Immature natural killer cell (primary cell): ENCODE measurements at regions not wholly inside any gene's neighbourhood (a gene's known extent, or its start where the extent isn't known, plus 50 kb on each side); places are given as distances from the start of the nearest gene placed in this dataset.

Experiments used
- DNase-seq, 3 donors: peaks; one replicate each; pipeline ENCODE4 v3.0.0; 2022; ENCODE audit warnings: mixed read lengths in 1 of 3
- H3K27ac Mint-ChIP-seq, 6 donors: one replicate each; pipeline ENCODE4 v1.8.0; 2020; ENCODE audit warnings: mixed read lengths in 6 of 6, mild to moderate bottlenecking in 5 of 6, inconsistent platforms in 4 of 6, moderate library complexity in 3 of 6
- H3K27me3 Mint-ChIP-seq, 3 donors: one replicate each; pipeline ENCODE4 v1.8.0; 2020 to 2021; ENCODE audit warnings: low read depth in 3 of 3, mild to moderate bottlenecking in 3 of 3, mixed read lengths in 3 of 3, moderate library complexity in 3 of 3, inconsistent platforms in 1 of 3
- H3K36me3 Mint-ChIP-seq, 3 donors: one replicate each; pipeline ENCODE4 v1.8.0; 2020; ENCODE audit warnings: mixed read lengths in 3 of 3, inconsistent platforms in 2 of 3, mild to moderate bottlenecking in 2 of 3
- H3K4me1 Mint-ChIP-seq, 2 donors: one replicate each; pipeline ENCODE4 v1.8.0; 2020; ENCODE audit warnings: inconsistent platforms in 2 of 2, mild to moderate bottlenecking in 2 of 2, mixed read lengths in 2 of 2, moderate library complexity in 1 of 2
- H3K4me3 Mint-ChIP-seq, 5 donors: one replicate each; pipeline ENCODE4 v1.8.0; 2020; ENCODE audit warnings: mild to moderate bottlenecking in 5 of 5, mixed read lengths in 5 of 5, inconsistent platforms in 3 of 5, moderate library complexity in 3 of 5
- H3K9me3 Mint-ChIP-seq, 6 donors: one replicate each; pipeline ENCODE4 v1.8.0; 2020; ENCODE audit warnings: mild to moderate bottlenecking in 6 of 6, mixed read lengths in 6 of 6, inconsistent platforms in 4 of 6, moderate library complexity in 3 of 6

GRCh38 chr13:111956261-111957151 is 110.4 kb upstream of the SOX1 start:
- no peaks in the 10 kb centered on the region for H3K9me3 Mint-ChIP-seq
- no peaks in the 10 kb centered on the region for H3K27me3 Mint-ChIP-seq
- H3K27ac Mint-ChIP-seq: no peak overlapping the region
- no peaks in the 10 kb centered on the region for H3K36me3 Mint-ChIP-seq
- no peak for DNase-seq
- no peak overlapping the region for H3K4me3 Mint-ChIP-seq
- no peaks in the 10 kb centered on the region for H3K4me1 Mint-ChIP-seq

DNA sequence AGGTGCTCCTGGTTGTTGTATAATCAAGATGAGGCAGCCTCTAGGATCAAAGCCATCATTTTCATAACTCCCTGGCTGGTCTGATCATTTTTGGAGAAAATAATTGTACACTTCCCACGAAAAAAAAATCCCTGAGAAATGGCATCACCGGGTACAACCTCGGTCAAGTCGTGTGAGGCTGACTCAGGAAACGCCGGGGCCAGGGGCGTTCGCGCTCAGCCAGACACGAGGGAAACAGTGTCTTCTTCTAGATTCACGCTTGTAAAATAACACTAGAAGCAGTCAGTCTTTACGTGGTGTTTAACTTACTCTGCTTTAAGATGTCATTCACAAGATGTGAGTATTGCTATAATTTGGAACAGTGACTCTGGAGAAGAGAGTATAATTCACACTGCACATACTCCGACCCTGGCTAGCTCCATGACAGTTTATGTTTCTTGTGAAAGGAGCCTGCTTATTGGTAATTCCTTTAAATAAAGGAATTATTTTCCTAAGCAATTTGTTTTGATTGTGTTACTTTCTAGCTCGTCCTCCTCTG is 109.0 kb upstream of the SOX1 start:
- H3K36me3 Mint-ChIP-seq: no peaks in the 10 kb centered on the region
- H3K27me3 Mint-ChIP-seq: no peaks in the 10 kb centered on the region
- no peaks in the 10 kb centered on the region for H3K9me3 Mint-ChIP-seq
- no peak overlapping the region for H3K27ac Mint-ChIP-seq
- H3K4me3 Mint-ChIP-seq: no peak overlapping the region
- DNase-seq: no peak
- no peaks in the 10 kb centered on the region for H3K4me1 Mint-ChIP-seq

DNA sequence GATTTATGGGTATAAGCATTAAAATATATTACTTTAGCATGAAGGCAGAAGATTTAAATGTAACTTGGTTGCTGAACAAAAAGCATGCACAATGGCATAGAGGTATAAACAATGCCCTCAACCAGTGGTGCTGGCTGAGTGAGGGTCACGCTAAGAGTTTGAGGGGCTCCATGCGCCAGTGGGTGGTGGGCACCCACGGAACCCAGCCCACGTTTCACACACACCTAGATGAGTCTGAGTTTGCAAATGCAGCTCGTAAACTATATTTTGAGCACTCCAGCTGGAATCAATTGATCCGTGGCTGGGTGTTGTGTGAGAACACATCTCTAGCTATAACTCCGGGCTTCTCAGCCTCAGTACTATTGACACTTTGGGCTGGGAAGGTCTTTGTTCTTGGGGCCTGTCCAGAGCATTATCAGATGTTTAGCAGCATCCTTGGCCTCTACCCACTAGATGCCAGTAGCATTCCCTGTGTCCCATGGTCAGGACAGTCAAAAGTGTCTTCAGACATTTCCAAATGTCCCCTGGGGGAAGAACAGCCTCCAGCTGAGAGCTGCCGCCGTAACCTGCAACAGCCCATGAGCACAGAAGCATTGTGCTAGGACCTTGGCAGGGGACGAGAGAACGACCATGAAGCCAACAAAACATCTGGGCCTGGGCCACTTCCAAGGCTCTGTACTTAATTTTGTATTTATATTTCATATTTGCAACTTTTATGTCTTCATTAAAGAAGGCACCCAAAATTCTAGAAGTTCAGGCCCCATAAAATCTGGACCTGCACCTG is 108.1 kb upstream of the SOX1 start:
- Mint-ChIP-seq H3K4me3 (no peak overlapping the region), H3K36me3 (no peaks in the 10 kb centered on the region), H3K27me3 (no peaks in the 10 kb centered on the region), H3K4me1 (no peaks in the 10 kb centered on the region), H3K9me3 (no peaks in the 10 kb centered on the region), H3K27ac (no peak overlapping the region)
- DNase-seq: no peak

DNA sequence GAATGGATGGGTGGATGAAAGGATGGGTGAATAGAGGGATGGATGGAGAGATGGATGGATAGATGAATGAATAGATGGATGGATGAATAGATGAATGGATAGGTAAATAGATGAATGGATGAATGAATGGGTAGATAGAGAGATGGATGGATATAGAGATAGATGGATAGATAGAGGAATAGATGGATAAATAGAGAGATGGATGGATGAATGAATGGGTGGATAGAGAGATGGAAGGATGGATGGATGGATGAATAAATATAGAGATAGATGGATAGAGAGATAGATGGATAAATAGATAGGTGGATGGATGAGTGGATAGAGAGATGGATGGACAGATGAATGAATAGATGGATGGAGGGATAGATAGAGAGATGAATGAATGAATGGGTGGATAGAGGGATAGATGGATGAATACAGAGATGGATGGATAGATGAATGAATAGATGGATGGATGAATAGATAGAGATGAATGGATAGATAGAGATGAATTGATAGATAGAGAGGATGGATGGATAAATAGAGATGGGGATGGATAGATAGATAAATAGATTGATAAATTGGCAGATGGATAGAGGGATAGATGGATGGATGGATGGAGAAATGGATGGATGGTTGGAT is 106.7 kb upstream of the SOX1 start:
- DNase-seq: no peak
- no peaks in the 10 kb centered on the region for H3K36me3 Mint-ChIP-seq
- no peak overlapping the region for H3K27ac Mint-ChIP-seq
- H3K27me3 Mint-ChIP-seq: no peaks in the 10 kb centered on the region
- H3K4me1 Mint-ChIP-seq: no peaks in the 10 kb centered on the region
- H3K9me3 Mint-ChIP-seq: no peaks in the 10 kb centered on the region
- no peak overlapping the region for H3K4me3 Mint-ChIP-seq

DNA sequence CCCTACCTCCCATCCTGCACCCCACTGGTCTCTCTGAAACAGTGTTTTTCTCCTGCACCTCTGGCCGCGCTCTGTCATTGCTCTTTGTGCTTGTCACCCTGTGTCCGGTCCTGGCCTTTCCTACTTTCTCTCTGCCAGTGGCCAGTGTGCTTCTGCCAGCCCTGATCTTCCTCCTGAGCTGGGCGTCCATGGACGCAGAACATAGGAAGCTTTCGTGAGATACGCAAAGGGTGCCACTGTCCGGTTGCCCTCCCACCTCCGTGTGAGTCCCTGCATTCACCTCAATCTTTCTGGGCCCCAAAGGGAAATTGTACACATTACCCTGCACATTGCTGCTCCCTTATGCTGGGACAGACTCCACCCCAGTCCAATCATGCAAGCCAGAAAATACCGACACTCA is 105.7 kb upstream of the SOX1 start:
- Mint-ChIP-seq H3K36me3 (no peaks in the 10 kb centered on the region), H3K27me3 (no peaks in the 10 kb centered on the region), H3K27ac (no peak overlapping the region), H3K4me1 (no peaks in the 10 kb centered on the region), H3K4me3 (no peak overlapping the region), H3K9me3 (no peaks in the 10 kb centered on the region)
- no peak for DNase-seq

DNA sequence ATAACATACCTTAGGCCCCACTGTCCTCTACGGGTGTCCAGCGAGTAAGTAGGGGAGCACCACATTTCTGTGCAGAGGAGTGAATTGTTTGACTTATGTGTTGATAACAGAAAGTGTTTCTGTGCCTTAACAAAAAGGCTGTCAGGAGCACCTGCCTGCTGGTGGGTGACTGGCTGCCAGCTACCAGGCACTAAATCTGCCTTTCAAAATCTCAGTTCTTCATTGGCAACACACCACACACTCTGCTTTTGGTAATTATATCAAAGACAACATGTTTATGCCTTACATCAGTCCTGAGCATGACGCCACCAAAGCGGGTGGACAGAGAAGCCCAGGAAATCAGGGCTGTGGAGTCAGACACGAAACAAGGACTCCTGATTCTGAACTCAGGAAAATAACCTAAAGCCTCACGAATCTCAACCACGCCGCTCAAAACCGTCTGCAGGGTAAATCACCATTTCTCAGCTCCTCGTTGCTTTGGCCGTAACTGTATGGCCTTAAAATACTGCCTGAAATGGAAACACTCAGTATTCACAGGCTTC is 105.2 kb upstream of the SOX1 start:
- no peaks in the 10 kb centered on the region for H3K27me3 Mint-ChIP-seq

GRCh38 chr13:111962431-111962891 is 104.5 kb upstream of the SOX1 start:
- Mint-ChIP-seq H3K4me1 (no peaks in the 10 kb centered on the region), H3K36me3 (no peaks in the 10 kb centered on the region), H3K27ac (no peak overlapping the region), H3K4me3 (no peak overlapping the region), H3K27me3 (peaks cover 0 to 2% (median under 1%) of the 10 kb centered on the region in 3 donors), H3K9me3 (no peaks in the 10 kb centered on the region)
- no peak for DNase-seq

More for the DNA sequence above, 105.2 kb upstream of the SOX1 start:
- Mint-ChIP-seq H3K4me3 (no peak overlapping the region), H3K27ac (no peak overlapping the region), H3K4me1 (no peaks in the 10 kb centered on the region), H3K36me3 (no peaks in the 10 kb centered on the region), H3K9me3 (no peaks in the 10 kb centered on the region)
- DNase-seq: no peak

DNA sequence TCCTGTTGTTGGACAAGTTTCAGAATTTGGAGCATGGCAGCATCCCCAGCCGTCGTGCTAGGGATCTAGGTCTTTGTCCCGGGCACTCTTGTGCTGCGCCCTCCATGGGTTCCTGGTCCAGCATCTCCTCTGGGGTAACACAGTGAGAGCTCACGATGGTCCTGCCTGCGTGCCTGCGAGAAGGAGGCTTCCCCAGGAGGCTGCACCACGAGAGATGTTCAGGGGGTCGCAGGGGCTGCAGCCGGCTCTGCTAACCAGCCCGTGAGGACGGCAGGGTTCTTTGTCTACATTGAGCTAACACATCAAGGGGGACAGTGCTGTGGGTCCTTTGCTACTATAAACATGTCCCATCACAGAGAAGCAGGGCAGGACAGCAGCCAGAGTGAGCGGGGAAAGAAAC is 103.9 kb upstream of the SOX1 start:
- H3K27me3 Mint-ChIP-seq: peaks cover 0 to 3% (median 2%) of the 10 kb centered on the region in 3 donors
- no peaks in the 10 kb centered on the region for H3K36me3 Mint-ChIP-seq
- H3K4me3 Mint-ChIP-seq: no peak overlapping the region
- no peak overlapping the region for H3K27ac Mint-ChIP-seq
- DNase-seq: no peak
- H3K4me1 Mint-ChIP-seq: no peaks in the 10 kb centered on the region
- no peaks in the 10 kb centered on the region for H3K9me3 Mint-ChIP-seq

DNA sequence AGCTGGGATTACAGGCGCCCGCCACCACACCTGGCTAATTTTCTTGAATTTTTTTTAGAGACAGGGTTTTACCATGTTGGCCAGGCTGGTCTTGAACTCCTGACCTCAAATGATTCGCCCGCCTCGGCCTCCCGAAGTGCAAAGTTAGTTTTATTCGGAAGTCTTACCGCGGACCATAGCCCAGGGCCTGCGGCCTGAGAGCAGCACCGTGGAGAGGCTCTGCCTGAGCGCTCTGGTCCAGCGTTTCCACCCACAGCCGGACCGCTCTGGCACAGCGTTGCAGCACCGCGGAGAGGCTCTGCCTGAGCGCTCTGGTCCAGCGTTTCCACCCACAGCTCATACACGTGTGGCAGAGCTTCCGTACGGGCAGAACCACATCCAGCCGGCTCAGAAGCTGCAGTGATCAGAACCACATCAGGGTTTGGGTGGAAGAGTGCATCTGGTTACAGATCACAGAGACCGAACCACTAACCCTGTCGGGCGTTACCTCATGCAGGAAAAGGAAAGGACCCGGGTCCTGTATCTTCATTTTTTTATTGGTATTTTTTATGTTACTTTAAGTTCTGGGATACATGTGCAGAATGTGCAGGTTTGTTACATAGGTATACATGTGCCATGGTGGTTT is 102.4 kb upstream of the SOX1 start:
- H3K4me3 Mint-ChIP-seq: no peak overlapping the region
- no peaks in the 10 kb centered on the region for H3K9me3 Mint-ChIP-seq
- peaks cover 2 to 3% (median 2%) of the 10 kb centered on the region in 3 donors for H3K27me3 Mint-ChIP-seq
- H3K36me3 Mint-ChIP-seq: no peaks in the 10 kb centered on the region
- no peak for DNase-seq
- no peak overlapping the region for H3K27ac Mint-ChIP-seq
- no peaks in the 10 kb centered on the region for H3K4me1 Mint-ChIP-seq

- no peak overlapping the region for H3K4me3 Mint-ChIP-seq
- H3K9me3 Mint-ChIP-seq: no peaks in the 10 kb centered on the region
- peaks cover 2 to 3% (median 3%) of the 10 kb centered on the region in 3 donors for H3K27me3 Mint-ChIP-seq
- DNase-seq: no peak
- H3K36me3 Mint-ChIP-seq: no peaks in the 10 kb centered on the region
- no peak overlapping the region for H3K27ac Mint-ChIP-seq
- H3K4me1 Mint-ChIP-seq: no peaks in the 10 kb centered on the region
Observed at GRCh38 chr13:111965466-111966214, 101.3 kb upstream of the SOX1 start.

GRCh38 chr13:111966933-111967332 is 100.0 kb upstream of the SOX1 start:
- Mint-ChIP-seq H3K36me3 (no peaks in the 10 kb centered on the region), H3K4me1 (no peaks in the 10 kb centered on the region), H3K9me3 (no peaks in the 10 kb centered on the region), H3K4me3 (no peak overlapping the region), H3K27me3 (peaks cover 2 to 7% (median 3%) of the 10 kb centered on the region in 3 donors), H3K27ac (no peak overlapping the region)
- no peak for DNase-seq

GRCh38 chr13:111967572-111968201 is 99.3 kb upstream of the SOX1 start:
- H3K36me3 Mint-ChIP-seq: no peaks in the 10 kb centered on the region
- no peaks in the 10 kb centered on the region for H3K4me1 Mint-ChIP-seq
- H3K27me3 Mint-ChIP-seq: peaks cover 5 to 8% (median 7%) of the 10 kb centered on the region in 3 donors
- no peak overlapping the region for H3K4me3 Mint-ChIP-seq
- DNase-seq: no peak
- no peak overlapping the region for H3K27ac Mint-ChIP-seq
- no peaks in the 10 kb centered on the region for H3K9me3 Mint-ChIP-seq
